IMR-90 (cell line): ENCODE measurements at regions not wholly inside any gene's neighbourhood (a gene's known extent, or its start where the extent isn't known, plus 50 kb on each side); places are given as distances from the start of the nearest gene placed in this dataset.

Source experiments
- BHLHE40 ChIP-seq: fragments of 150-350 bp; IDR thresholded peaks from 2 replicates; pipeline ENCODE4 v1.6.1; 2016; ENCODE audit warnings: mild to moderate bottlenecking, low read depth, low read length
- CHD1 ChIP-seq: IDR thresholded peaks from 2 replicates; pipeline ENCODE4 v1.6.1; 2012; ENCODE audit warnings: low read depth, low read length, improper control_type of control experiment
- CTCF ChIP-seq: conservative IDR thresholded peaks from 2 replicates; pipeline ENCODE4 v1.5.1; 2012; ENCODE audit warnings: mild to moderate bottlenecking, low read depth, low read length, improper control_type of control experiment
- ELK1 ChIP-seq: fragments of 150-350 bp; IDR thresholded peaks from 2 replicates; pipeline ENCODE4 v1.6.1; 2016; ENCODE audit warnings: low read depth, mild to moderate bottlenecking, low read length, moderate library complexity, borderline replicate concordance
- FOS ChIP-seq: fragments of 150-350 bp; IDR thresholded peaks from 2 replicates; pipeline ENCODE4 v1.6.1; 2016; ENCODE audit warnings: low read depth, low read length
- MAFK ChIP-seq: IDR thresholded peaks from 2 replicates; pipeline ENCODE4 v1.6.1; 2012; ENCODE audit warnings: low read depth, low read length, improper control_type of control experiment
- MXI1 ChIP-seq: IDR thresholded peaks from 2 replicates; pipeline ENCODE4 v1.6.1; 2012; ENCODE audit warnings: low read depth, mild to moderate bottlenecking, low read length, moderate library complexity, borderline replicate concordance
- NFE2L2 ChIP-seq: fragments of 150-350 bp; IDR thresholded peaks from 2 replicates; pipeline ENCODE4 v1.6.1; 2016; ENCODE audit warnings: low read depth, mild to moderate bottlenecking, low read length
- POLR2A ChIP-seq: IDR thresholded peaks from 2 replicates; pipeline ENCODE4 v1.6.1; 2012; ENCODE audit warnings: mild to moderate bottlenecking, low read depth, low read length
- RCOR1 ChIP-seq: IDR thresholded peaks from 2 replicates; pipeline ENCODE4 v1.6.1; 2012; ENCODE audit warnings: mild to moderate bottlenecking, low read length, improper control_type of control experiment; ENCODE audit not compliant: insufficient replicate concordance
- SMC3 ChIP-seq: fragments of 150-350 bp; IDR thresholded peaks from 2 replicates; pipeline ENCODE4 v1.6.1; 2016; ENCODE audit warnings: low read depth, mild to moderate bottlenecking, antibody characterized with exemption, low read length, moderate library complexity

DNA sequence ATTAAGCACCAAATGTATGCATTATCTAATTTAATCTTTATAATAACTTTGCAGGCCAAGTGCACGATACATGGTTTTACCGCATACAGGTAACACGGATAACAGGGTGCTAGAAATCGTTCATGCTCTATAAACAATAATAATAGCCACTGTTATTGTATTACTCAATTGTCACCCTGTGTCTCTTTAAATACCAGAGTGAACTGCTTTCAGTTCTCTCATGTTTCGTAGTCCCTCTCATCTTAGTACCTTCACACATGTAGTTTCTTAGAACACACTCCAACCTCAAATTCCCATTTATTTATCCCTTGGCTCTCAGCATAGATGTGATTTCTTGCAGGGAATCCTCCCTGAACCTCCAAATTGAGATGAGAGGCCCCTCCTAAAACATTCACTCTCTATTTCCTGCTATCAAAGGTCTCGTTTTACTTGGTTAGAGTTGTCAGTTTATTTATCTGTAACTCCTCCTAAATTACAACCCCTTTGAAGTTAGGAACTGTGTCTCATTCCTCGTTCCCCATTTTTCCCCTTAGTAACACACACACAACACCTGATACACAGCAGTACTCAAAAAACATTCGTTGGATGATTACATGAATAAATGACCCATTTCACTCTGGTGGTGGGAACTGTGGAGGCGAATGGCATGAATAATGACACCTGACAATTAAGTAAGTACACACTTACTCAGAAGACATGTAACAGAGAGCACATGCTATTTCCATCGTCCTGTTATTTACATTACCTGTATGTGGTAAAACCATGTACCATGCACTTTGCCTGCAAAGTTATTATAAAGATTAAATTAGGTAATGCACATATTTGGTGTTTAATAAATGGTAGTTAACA lies 134.6 kb downstream of the BTG1 start:
- TF ChIP-seq ELK1: no peak
- no peak for TF ChIP-seq CTCF
- no peak for TF ChIP-seq BHLHE40
- no peak for TF ChIP-seq POLR2A
- no peak for TF ChIP-seq NFE2L2
- TF ChIP-seq RCOR1: no peak
- no peak for TF ChIP-seq SMC3
- TF ChIP-seq MXI1: no peak
- no peak for TF ChIP-seq FOS
- TF ChIP-seq CHD1: no peak
- TF ChIP-seq MAFK: no peak
